Subcutaneous abdominal adipose tissue (tissue), 5 donors: ENCODE measurements at regions not wholly inside any gene's neighbourhood (a gene's known extent, or its start where the extent isn't known, plus 50 kb on each side); places are given as distances from the start of the nearest gene placed in this dataset.

Experiments
- H3K27ac ChIP-seq: one replicate; pipeline ENCODE4 v1.7.0; 2013; ENCODE audit warnings: low read depth, mild to moderate bottlenecking, inconsistent platforms, low read length, moderate library complexity
- H3K27me3 ChIP-seq, 5 donors: one replicate each; pipeline ENCODE4 v1.7.0; 2013; ENCODE audit warnings: low read length in 5 of 5, inconsistent platforms in 1 of 5; ENCODE audit not compliant: control insufficient read depth in 5 of 5, insufficient read depth in 4 of 5
- H3K36me3 ChIP-seq, 5 donors: one replicate each; pipeline ENCODE4 v1.7.0; 2013; ENCODE audit warnings: low read length in 5 of 5; ENCODE audit not compliant: control insufficient read depth in 5 of 5, insufficient read depth in 5 of 5
- H3K4me1 ChIP-seq, 5 donors: one replicate each; pipeline ENCODE4 v1.7.0; 2013; ENCODE audit warnings: low read length in 5 of 5, mild to moderate bottlenecking in 3 of 5, moderate library complexity in 1 of 5; ENCODE audit not compliant: control insufficient read depth in 5 of 5, insufficient read depth in 5 of 5
- H3K4me3 ChIP-seq, 5 donors: one replicate each; pipeline ENCODE4 v1.7.0; 2013; ENCODE audit warnings: low read length in 5 of 5, low read depth in 1 of 5
- H3K9ac ChIP-seq, 5 donors: one replicate each; pipeline ENCODE4 v1.7.0; 2013; ENCODE audit warnings: low read length in 5 of 5, mild to moderate bottlenecking in 4 of 5, moderate library complexity in 3 of 5
- H3K9me3 ChIP-seq, 5 donors: one replicate each; pipeline ENCODE4 v1.7.0; 2013; ENCODE audit warnings: low read length in 5 of 5; ENCODE audit not compliant: control insufficient read depth in 5 of 5
- donor health status: healthy.
- donor health status: healthy.
- donor health status: healthy.
- donor health status: healthy.
- donor health status: healthy.

DNA sequence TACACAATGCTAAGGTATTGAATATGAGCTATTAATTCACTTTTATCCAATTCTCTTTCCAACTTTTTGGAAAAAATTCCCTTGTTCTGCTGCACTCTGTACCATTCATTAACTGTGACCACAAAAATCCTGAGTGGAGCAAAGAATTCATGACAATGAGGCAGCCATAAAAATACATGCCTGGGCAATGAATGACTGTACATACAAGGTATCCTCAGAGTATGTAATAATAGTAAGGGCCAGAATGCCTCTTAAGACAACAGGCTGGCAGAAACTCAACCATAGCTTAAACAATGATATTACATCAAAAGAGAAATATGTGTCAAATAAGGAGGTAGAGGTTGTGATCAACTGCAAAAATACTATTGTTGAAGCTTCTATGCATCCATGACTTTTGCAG is 74.7 kb upstream of the CA10 start:
- Histone ChIP-seq H3K27ac (no peak overlapping the region), H3K27me3 (no peaks in the 10 kb centered on the region), H3K4me3 (no peak overlapping the region), H3K36me3 (no peaks in the 10 kb centered on the region), H3K9ac (no peak overlapping the region), H3K9me3 (no peaks in the 10 kb centered on the region), H3K4me1 (peaks cover 0 to 8% (median 0%) of the 10 kb centered on the region in 5 donors)

DNA sequence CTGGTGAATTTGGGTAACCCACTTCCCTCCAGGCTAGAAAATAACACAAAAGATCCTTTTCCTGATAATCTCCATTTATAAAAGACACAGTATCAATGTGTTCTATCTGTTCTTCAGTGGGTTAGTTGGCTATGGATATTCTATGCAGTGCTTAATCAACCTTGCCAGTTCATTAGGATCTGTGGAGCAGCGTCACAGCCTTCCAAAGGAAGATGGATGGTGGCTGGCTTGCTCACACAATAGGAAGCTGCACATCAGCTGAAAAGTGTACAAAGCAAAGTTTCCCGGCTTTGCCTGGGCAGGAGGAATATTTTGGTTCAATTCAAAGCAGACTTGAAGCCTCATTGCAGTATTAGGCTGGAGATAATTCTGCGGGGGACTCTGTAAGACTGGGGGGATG is 70.3 kb upstream of the CA10 start:
- H3K9me3 ChIP-seq = no peaks in the 10 kb centered on the region

DNA sequence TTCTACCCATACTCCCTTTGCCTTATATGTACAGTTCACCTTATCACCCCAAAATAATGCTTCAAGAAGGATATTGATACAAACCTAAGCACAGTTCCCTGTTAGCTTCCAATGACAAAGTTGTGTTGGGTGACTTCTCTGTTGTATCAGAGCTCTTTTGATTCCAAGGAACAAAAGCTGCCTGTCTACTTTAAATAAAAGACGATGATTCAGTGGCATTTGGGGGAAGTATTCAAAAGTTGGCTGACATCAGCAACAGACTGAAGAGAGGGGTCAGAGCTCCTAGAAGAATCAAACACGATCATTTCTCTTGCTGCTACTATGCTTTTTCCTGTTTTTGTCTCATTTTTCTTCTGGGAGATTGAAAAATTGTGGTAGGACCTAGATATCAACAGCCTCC is 69.4 kb upstream of the CA10 start:
- Histone ChIP-seq H3K4me3 (no peak overlapping the region), H3K27ac (no peak overlapping the region), H3K36me3 (no peaks in the 10 kb centered on the region)

More for the DNA sequence above, 70.3 kb upstream of the CA10 start:
- no peaks in the 10 kb centered on the region for H3K4me1 ChIP-seq
- no peak overlapping the region for H3K27ac ChIP-seq
- H3K4me3 ChIP-seq = no peak overlapping the region
- no peaks in the 10 kb centered on the region for H3K36me3 ChIP-seq
- no peak overlapping the region for H3K9ac ChIP-seq
- no peaks in the 10 kb centered on the region for H3K27me3 ChIP-seq

DNA sequence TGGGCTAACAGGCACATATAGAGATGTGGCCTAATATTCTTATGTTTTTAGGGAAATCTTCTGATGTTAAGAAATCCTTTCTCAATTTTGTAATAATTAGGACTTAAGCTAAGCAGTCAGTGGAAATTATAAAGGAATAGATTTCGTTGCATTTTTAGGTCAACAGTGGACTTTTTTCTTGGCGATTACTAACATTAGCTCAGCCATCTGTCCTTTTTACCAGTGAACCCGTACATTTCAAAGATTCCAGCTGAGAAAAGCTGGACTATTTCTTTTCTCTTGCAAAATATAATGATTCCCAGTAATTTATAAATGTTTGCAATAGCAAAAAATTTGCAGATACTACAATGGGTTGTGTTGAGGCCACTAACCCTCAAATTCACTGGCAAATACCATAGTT is 54.9 kb upstream of the CA10 start:
- Histone ChIP-seq H3K27me3 (no peaks in the 10 kb centered on the region), H3K27ac (peak overlapping the region; percentile 53), H3K36me3 (no peaks in the 10 kb centered on the region), H3K9me3 (no peaks in the 10 kb centered on the region), H3K4me1 (peaks cover 0 to 11% (median 0%) of the 10 kb centered on the region in 5 donors), H3K9ac (no peak overlapping the region), H3K4me3 (no peak overlapping the region)

More for the DNA sequence above, 69.4 kb upstream of the CA10 start:
- no peaks in the 10 kb centered on the region for H3K9me3 ChIP-seq
- H3K4me1 ChIP-seq = no peaks in the 10 kb centered on the region
- H3K27me3 ChIP-seq = no peaks in the 10 kb centered on the region
- no peak overlapping the region for H3K9ac ChIP-seq

DNA sequence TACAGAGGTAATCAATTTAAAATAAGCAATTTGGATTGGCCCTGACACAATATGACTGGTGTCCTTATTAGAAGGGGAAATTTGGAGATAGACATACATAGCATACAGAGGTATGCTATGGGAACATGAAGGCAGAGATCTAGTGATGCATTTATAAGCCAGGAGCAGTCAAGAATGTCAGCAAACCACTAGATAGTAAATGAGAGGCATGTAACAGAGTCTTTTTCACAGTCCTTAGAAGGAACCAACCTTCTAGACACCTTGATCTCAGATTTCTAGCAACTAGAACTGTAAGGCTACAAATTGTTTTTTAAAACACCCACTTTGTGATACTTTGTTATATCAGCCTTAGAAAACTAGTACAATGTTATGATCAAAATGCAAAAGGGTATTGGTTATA is 54.3 kb upstream of the CA10 start:
- H3K36me3 ChIP-seq = no peaks in the 10 kb centered on the region
- no peaks in the 10 kb centered on the region for H3K9me3 ChIP-seq
- H3K27me3 ChIP-seq = no peaks in the 10 kb centered on the region
- no peak overlapping the region for H3K9ac ChIP-seq
- H3K4me1 ChIP-seq = peaks cover 0 to 11% (median 0%) of the 10 kb centered on the region in 5 donors
- peak overlapping the region; percentile 11 for H3K27ac ChIP-seq
- H3K4me3 ChIP-seq = no peak overlapping the region

DNA sequence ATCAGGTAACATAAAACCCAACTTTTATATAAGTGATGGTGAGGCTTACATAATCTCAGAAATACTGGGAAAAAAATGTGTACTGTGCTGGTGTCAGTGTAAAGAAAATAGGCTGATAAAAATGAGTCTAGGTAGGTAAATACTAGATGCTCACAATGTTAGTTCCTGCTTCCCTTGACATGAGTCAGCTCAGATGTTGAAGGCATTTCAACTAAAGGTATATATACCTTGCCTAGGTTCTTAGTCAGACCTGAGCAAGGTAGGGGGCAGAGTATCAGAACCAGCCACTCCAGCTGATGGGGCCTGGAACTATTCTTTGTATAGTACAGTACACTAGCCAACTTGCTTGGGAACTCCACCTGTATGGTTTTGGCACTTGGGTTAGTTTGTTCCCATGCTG is 51.0 kb upstream of the CA10 start:
- no peaks in the 10 kb centered on the region for H3K36me3 ChIP-seq
- H3K9ac ChIP-seq = no peak overlapping the region
- H3K27ac ChIP-seq = no peak overlapping the region

More for the DNA sequence above, 51.0 kb upstream of the CA10 start:
- H3K9me3 ChIP-seq = no peaks in the 10 kb centered on the region
- H3K4me3 ChIP-seq = no peak overlapping the region
- H3K27me3 ChIP-seq = no peaks in the 10 kb centered on the region
- H3K4me1 ChIP-seq = peaks cover 0 to 10% (median 0%) of the 10 kb centered on the region in 5 donors
